GM18519 (cell line): ENCODE measurements at regions not wholly inside any gene's neighbourhood (a gene's known extent, or its start where the extent isn't known, plus 50 kb on each side); places are given as distances from the start of the nearest gene placed in this dataset.

Experiments used
- ATAC-seq: cut with Tn5 transposase; IDR thresholded peaks from one replicate; pipeline ENCODE4 v1.9.1; 2021; ENCODE audit warnings: mild to moderate bottlenecking, moderate library complexity; ENCODE audit not compliant: unreplicated experiment, low FRiP score

DNA sequence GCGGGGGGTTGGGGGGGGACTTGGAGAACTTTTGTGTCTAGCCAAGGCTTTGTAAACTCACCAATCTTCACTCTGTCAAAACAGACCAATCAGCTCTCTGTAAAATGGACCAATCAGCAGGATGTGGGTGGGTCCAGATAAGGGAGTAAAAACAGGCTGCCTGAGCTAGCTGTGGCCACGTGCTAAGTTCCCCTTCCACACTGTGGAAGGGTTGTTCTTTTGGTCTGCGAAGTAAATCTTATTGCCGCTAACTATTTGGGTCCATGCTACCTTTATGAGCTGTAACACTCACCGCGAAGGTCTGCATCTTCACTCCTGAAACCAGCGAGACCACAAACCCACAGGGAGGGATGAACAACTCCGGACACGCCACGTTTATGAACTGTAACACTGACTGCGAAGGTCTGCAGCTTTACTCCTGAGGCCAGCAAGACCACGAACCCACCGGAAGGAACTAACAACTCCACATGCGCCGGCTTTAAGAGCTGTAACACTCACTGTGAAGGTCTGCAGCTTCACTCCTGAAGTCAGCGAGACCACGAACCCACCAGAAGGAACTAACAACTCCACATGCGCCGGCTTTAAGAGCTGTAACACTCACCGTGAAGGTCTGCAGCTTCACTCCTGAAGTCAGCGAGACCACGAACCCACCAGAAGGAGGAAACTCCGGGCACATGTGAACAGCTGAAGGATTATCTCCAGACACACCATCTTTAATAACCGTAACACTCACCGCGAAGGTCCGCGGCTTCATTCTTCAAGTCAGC, 186.6 kb downstream of the ID4 start:
- ATAC-seq = peak; percentile 82

DNA sequence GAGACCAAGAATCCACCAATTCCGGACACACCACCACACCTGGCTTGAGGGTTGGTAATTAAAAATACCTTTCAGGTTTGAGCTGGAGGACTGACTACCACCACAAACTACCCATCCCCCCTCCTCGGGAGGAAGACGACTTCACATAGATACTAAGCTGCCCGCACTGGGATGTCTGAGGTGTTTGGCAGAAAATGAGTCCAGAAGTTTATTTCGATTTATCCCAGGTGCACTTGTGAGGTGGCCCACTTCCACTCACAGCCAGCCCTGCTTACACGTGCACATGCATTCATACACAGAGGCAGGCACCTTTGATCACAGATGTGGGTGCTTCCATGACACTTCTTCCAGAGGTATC, 187.1 kb downstream of the ID4 start:
- no peak for ATAC-seq

DNA sequence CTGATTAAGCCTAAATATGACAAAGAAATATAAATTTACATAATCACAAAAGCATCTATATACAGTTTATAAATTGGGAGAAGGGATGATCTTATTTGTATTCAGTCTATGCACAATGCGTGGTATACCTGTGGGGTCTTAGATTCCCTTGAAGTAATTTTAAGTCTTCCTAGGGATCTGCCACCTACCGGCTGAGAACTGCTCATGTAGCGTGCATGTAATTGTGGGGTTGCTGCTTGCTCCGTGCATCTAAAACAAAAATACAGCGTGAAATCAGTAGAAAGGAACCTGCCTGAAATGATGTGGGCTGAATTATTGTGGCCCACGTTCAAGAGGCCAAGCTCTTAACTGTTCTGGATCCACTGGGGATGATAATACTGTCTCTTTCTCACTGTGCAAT, 187.3 kb downstream of the MBOAT1 start:
- ATAC-seq = no peak

DNA sequence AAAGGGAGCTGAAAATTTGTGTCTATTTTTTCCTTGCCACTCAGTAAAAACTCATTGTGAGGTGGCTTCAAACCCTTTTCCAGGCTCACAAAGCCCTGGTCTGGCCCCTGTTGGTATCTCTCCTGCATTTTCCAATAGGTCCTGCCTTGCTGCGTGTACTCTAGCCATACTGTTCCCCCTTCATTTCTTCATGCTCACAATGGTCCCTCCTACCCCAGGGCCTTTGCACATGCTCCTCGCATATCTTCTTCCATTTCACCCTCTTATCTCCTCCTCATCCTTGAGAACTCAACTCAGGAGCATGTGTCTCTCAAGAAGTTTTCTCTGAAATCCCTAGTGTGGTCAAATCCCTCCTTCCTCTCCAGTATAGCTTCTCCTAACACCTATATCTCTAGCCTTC, 186.6 kb downstream of the MBOAT1 start:
- no peak for ATAC-seq

DNA sequence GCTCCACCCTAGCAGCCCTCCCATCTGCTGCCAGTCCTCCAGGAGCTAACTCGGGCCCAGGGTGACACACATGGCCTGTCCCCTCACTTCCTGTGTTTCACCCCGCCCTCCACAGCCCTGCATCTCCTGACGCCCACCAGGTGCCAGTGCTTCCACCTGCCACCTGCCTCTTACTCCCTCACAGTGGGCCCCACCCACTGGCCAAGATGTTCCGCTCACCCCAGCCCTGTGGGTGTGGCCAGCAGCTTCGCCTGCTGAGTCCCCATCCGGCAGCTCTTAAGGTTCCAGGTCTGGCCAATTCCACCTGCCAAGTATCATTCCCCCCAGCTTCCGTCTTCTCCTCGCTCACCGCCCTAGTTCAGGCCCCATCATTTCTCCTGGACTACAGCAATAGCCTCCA, 184.1 kb downstream of the MBOAT1 start:
- ATAC-seq = no peak

DNA sequence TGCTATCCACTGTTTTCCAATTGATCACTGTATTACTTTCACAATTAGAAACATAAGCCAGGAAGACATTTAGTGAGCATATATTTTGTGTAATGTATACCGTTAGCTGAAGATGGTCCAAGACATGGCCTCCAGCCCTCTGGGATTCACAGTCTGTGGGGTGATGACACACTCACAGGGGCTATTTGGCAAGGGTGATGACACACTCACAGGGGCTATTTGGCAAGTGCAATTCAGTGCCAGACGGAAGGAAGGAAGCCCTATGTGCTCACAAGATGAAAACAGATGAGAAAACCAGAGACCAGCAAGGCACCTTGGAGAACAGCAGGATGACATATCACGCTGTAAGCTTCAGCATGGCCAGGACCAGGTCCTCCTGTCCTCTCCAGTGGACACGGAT, 183.7 kb downstream of the MBOAT1 start:
- ATAC-seq = no peak

DNA sequence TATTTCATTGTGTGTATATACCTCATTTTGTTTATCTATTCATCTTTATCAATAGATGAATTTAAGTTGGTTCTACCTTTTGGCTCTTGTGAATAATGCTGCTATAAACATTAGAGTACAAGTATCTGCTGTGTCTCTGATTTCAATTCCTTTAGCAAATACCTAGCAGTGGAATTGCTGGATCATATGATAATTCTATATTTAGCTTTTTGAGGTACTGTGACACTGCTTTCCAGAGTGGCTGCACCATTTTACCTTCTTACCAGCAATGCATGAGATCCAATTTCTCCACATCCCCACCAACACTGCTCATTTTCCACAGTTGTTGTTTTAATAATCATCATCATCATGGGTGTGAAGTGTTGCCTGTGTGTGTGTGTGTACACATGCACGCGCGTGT, 182.3 kb downstream of the MBOAT1 start:
- ATAC-seq = no peak

DNA sequence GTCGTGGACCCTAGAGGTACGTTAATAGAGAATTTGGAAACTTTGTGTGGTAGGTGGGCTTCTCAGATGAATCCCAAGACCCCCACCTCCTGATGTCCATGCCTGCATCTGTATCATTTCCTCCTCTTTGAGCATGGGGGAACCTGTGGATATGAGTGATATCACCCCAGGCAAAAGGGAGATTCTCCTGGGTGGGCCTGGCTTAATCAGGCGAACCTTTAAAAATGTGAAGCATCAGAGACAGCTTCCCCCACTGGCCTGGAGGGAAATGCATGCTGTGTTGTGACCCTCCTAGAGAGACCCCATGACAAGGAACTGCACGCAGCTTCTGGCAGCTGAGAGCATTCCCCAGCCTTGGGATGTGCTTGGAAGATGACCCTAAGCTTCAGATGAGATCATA, 180.9 kb downstream of the MBOAT1 start:
- no peak for ATAC-seq

DNA sequence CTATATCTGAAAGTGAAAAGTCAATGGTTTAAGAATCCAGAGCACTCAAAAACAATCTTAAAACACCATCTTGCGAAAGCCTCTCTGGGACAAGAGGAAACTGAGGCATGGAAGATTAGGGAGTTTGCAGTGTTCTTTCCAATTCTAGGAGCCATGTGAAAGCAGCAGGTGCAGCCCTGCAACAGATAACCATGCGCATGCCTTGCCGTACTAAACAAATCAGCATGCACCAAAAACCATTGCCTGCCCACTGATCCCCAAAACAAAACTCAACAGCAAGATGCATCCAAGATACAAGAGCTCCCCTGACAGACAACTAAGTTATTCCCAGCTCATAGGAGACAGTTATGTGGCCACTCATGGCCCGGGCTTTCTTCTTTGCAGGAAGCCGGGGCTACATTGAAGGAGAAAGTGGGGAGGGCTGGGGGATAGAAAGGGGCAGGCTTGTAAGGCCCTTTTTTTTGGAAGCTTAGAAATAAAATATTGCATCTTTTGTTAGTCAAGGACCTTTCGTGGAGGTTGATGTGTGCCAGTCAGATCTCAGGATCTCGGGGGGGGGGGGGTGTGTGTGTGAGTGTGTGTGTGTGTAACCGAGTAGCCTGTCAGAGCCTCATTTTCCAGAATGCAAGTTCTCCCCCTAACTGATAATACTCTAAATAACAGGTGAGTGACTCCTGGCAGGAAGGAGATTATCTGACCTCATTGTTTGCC, 178.4 kb downstream of the MBOAT1 start:
- ATAC-seq = no peak

DNA sequence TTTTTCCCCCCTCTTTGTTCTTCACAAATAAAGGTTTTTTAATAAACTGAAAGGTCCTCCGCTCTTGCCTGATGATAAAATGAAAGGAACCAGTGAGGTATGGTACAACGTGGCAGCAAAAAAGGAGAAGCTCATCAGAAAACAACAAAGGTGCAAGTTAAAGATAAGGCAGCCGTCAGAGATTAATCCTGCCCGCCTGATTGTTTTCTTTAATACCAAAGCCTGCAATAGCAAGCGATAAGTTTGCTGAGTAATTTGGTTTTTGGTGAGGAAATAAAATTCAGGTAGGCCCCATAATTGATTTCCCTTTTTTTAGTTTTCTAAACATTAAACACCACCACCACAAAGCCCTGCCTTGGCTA, 177.9 kb downstream of the MBOAT1 start:
- no peak for ATAC-seq

DNA sequence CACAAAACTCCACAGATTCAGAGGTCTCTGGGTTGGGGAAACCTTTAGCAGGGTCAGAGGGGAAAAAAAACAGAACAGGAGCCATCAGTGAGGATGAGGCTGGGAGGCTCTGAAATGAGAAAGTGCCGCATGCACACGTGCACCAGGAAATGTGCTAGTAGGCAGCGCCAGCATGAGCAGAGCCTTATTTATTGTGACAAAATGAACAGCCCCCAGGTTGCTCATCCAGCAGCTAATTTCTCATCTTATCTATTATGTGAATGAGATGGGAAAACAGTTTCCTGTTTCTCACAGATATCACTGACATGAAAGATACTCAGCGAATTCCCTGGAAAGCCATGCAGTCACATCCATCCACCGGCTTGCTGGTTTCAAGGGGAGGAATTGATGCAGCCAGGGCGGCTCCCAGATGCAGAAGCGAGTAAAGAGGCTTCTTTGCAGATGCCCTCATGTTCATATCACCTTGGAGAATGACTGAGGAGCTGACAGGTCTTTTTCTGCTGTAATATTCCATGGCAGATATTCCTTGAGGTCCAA, 176.1 kb downstream of the MBOAT1 start:
- no peak for ATAC-seq

DNA sequence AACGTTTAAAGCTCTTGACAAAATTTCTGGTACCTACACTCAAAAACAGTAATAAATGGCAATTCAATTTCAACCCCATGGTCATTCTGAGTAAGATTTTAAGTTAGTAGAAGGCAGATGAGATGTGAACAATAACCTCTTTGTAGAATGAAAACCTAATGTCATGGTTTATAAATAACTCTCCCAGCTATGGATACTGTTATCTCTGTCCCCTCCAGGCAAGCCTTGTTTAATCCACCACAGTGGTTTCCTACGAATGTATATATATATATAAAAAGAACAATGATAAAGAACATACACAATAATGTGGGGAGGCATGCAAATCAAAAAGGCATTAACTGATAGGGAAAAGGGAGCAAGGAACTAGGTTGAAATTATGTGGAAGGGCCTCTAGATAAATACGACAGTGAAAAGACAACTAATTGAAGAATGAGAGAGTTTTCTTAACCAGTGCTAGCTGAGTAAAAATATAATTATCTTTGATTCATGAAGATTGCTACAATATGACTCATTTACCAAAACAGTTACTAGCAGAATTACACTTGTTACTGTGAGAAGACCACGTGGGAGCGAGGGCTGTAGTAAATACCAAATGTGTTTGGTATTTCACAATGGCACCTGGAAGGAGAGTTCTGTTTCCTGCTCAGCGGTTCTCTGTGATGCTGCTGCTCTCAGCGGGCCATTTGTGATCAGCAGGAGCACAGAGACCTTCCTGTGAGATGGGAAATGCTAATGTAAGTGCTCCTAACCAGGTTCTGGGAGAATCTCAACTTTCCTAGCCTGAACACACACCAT, 173.7 kb downstream of the MBOAT1 start:
- ATAC-seq = no peak

DNA sequence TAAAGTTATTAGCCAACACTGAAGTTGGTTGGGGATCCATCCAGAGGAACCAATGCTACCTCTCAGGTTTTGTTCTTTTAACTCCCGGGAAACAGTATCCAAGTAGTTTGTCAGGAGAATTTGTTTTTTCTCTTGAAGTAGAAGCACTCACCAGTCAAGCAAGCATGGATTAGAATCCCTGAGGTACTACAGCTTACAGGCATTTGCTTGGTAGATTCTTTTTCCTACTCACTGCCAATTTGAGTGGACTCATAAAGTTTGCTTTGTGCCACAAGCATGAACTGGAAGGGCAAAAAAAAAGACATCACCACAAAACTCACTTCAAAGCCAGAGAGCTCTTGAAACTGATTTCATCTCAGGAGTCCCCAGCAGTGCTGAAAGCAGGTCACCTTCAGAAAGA, 167.4 kb downstream of the MBOAT1 start:
- ATAC-seq = no peak
